HEK293T (cell line): ENCODE measurements at regions not wholly inside any gene's neighbourhood (a gene's known extent, or its start where the extent isn't known, plus 50 kb on each side); places are given as distances from the start of the nearest gene placed in this dataset.
"Not testable (repeated sequence)": the region's sequence is repeated elsewhere in the genome, so short reads cannot be mapped to it uniquely, and the experiment has no call there.

Experiments
- CTCF ChIA-PET: fragments of 350-600 bp; formaldehyde crosslinking; extraction: SDS; loops from one replicate; lab custom pipeline; 2021; ENCODE audit warnings: antibody characterized with exemption, inconsistent platforms; lab: Yijun Ruan, JAX
- POLR2A ChIA-PET: fragments of 350-600 bp; formaldehyde crosslinking; extraction: SDS; loops from one replicate; lab custom pipeline; 2020; ENCODE audit warnings: antibody characterized with exemption, inconsistent platforms; lab: Yijun Ruan, JAX
- DNase-seq: peaks from one replicate; pipeline ENCODE4 v3.0.0; 2012; ENCODE audit warnings: mixed read lengths; ENCODE audit errors: extremely low spot score
- ARNT ChIP-seq: fragments of 450-650 bp; IDR thresholded peaks from 2 replicates; pipeline ENCODE4 v1.6.1; 2017; ENCODE audit warnings: mild to moderate bottlenecking
- BHLHE40 ChIP-seq: fragments of 450-650 bp; IDR thresholded peaks from 2 replicates; pipeline ENCODE4 v1.6.1; 2016; ENCODE audit warnings: mild to moderate bottlenecking, moderate library complexity, borderline replicate concordance
- CTBP1 ChIP-seq: fragments of 450-650 bp; IDR thresholded peaks from 2 replicates; pipeline ENCODE4 v1.6.1; 2016; ENCODE audit warnings: borderline replicate concordance
- ELF4 ChIP-seq: fragments of 450-650 bp; IDR thresholded peaks from 2 replicates; pipeline ENCODE4 v1.6.1; 2017; ENCODE audit warnings: antibody characterized with exemption
- FOXA1 ChIP-seq: fragments of 450-650 bp; IDR thresholded peaks from 2 replicates; pipeline ENCODE4 v1.6.1; 2016; ENCODE audit warnings: mild to moderate bottlenecking
- FOXK2 ChIP-seq: fragments of 450-650 bp; IDR thresholded peaks from 2 replicates; pipeline ENCODE4 v1.6.1; 2016; ENCODE audit warnings: mild to moderate bottlenecking
- FOXM1 ChIP-seq: fragments of 450-650 bp; IDR thresholded peaks from 2 replicates; pipeline ENCODE4 v1.6.1; 2017; ENCODE audit warnings: mild to moderate bottlenecking, borderline replicate concordance
- HDGF ChIP-seq: fragments of 450-650 bp; IDR thresholded peaks from 2 replicates; pipeline ENCODE4 v1.6.1; 2017; ENCODE audit warnings: antibody characterized with exemption, borderline replicate concordance
- L3MBTL2 ChIP-seq: fragments of 450-650 bp; conservative IDR thresholded peaks from 2 replicates; pipeline ENCODE4 v1.6.1; 2016; ENCODE audit warnings: mild to moderate bottlenecking
- LEF1 ChIP-seq: fragments of 450-650 bp; IDR thresholded peaks from 2 replicates; pipeline ENCODE4 v1.6.1; 2017; ENCODE audit warnings: mild to moderate bottlenecking, borderline replicate concordance
- NFRKB ChIP-seq: fragments of 450-650 bp; IDR thresholded peaks from 2 replicates; pipeline ENCODE4 v1.6.1; 2016; ENCODE audit warnings: mild to moderate bottlenecking, moderate library complexity
- PKNOX1 ChIP-seq: fragments of 450-650 bp; IDR thresholded peaks from 2 replicates; pipeline ENCODE4 v1.6.1; 2016
- SP1 ChIP-seq: fragments of 450-650 bp; IDR thresholded peaks from 2 replicates; pipeline ENCODE4 v1.6.1; 2017
- SUZ12 ChIP-seq: fragments of 450-650 bp; IDR thresholded peaks from 2 replicates; pipeline ENCODE4 v1.6.1; 2016; ENCODE audit warnings: mild to moderate bottlenecking
- TARDBP ChIP-seq: fragments of 450-650 bp; IDR thresholded peaks from 2 replicates; pipeline ENCODE4 v1.6.1; 2016
- ZNF384 ChIP-seq: fragments of 450-650 bp; IDR thresholded peaks from 2 replicates; pipeline ENCODE4 v1.6.1; 2016

GRCh38 chr5:172541099-172541772 lies 86.9 kb upstream of the SH3PXD2B start:
- TF ChIP-seq CTBP1, result no peak
- no peak for TF ChIP-seq HDGF
- TF ChIP-seq LEF1, result no peak
- TF ChIP-seq SP1, result no peak
- DNase-seq, result no peak
- ChIA-PET POLR2A (no interaction called here), CTCF (no interaction called here)

GRCh38 chr5:172540099-172540870 lies 86.0 kb upstream of the SH3PXD2B start:
- POLR2A ChIA-PET, result no interaction called here
- CTCF ChIA-PET, result no interaction called here
- TF ChIP-seq PKNOX1, result peak; percentile 84
- no peak for TF ChIP-seq L3MBTL2
- no peak for DNase-seq

DNA sequence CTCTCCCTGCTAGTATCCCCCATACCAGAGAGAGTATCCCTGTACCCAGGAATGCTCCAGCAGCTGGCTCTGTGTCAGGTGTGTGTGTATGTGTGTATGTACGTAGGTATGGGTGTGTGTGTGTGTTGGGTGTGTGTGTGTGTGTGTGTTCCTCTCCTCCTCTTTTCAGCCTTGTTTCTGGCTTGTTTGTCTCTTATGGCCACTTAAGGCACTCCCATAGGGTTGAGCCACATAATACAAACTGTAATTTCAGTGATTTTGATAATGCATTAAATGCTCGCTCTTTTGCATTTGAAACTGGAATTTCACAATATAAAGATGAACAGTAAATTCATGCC lies 80.8 kb upstream of the SH3PXD2B start:
- DNase-seq, result no peak
- POLR2A ChIA-PET, result interaction anchor here (0.6 kb wide), 1 partner anchor 240 kb away, joined by 4 read pairs; no protein-coding TSS in a partner anchor
- TF ChIP-seq FOXK2, result no peak
- TF ChIP-seq SP1, result no peak
- TF ChIP-seq PKNOX1, result no peak
- TF ChIP-seq ZNF384, result no peak
- no peak for TF ChIP-seq HDGF
- no peak for TF ChIP-seq ELF4
- TF ChIP-seq SUZ12, result no peak
- no peak for TF ChIP-seq FOXA1
- TF ChIP-seq TARDBP, result no peak
- CTCF ChIA-PET, result no interaction called here

DNA sequence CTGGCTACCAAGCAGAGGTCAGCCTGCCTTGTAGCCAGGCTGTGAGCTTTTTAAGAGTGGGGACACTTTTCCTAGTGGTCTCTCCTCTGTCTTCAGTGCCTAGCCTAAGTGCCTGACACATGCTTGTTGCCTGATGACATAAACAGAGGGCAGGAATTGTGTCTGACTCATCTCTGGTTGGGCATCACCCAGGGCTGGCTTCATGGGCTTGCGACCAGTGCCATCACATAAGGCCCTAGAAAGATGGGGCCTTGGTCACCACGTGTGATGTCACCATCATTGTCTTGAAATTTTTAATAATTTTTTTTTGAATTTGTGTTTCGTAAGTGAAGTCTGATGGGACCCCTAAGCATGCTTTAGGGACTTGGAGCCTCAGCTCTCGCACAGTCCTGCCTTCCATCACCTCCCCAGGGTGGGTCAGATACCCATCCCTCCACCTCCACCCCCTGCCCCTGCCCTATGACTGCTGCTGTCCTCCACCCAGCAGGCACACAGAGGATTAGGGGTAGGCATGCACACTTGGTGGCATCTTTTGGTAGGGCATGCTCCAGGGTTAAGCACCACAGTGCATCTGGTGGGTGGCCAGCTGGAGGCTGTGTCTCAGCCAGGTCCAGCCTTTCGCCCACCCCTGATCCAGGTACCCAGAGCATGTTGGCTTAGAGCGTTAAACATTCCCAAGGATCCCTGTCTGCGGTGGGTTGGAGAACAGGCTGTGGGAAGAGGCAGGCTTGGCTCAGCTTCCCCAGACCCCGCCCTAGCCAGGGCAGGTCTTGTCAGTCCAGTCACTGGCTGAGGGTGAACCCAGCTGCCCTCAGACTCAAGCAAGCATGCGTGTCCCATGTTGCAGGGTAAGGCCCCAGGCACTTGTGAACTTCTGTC lies 80.1 kb upstream of the SH3PXD2B start:
- CTCF ChIA-PET, result no interaction called here
- POLR2A ChIA-PET, result interaction anchor here (0.6 kb wide), 1 partner anchor 239 kb away, joined by 4 read pairs; no protein-coding TSS in a partner anchor
- no peak for TF ChIP-seq ELF4
- no peak for TF ChIP-seq BHLHE40
- TF ChIP-seq ARNT, result no peak
- TF ChIP-seq HDGF, result no peak
- no peak for TF ChIP-seq CTBP1
- no peak for TF ChIP-seq FOXA1
- TF ChIP-seq FOXK2, result no peak
- TF ChIP-seq TARDBP, result no peak
- no peak for DNase-seq

DNA sequence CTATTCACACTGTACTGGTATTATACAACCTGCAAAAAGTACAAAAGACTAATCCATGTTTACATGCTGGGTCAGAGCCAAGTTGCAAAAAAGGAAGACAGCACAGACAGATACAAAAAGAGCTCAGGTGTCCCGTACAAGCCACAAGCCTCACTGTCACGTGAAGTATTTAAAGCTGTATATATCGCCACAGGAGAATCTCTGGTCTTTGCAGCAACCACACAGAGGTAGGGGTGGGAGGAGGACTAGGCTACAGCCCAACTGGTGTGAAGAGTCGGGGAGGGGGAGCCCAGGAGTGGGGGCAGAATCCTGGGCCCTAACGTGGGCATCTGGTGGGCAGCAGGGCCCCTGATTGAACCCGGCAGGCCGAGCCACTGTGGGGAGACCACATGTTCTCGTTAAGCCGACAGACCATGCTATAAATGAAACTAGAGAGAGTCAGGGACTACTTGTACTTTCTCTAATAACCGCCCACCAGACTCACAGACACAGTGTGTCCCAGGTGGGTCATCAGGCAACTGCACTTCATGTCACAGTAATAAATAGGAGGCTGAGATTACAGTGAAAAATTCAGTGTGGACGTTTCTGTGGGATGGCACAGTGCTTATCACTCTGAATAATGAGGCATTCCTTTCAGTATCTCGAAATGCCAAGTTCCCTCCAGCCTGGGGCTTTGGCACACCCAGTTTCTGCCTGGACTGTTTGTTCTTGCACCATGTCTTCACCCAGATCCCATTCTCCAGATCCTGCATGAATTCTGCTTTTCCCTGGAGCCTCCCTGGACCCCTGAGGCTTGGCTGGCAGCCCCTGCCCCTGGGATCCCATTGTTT lies 79.3 kb upstream of the SH3PXD2B start:
- DNase-seq, result no peak
- CTCF ChIA-PET, result interaction anchor here (0.9 kb wide), 1 partner anchor 17 kb away, joined by 4 read pairs; no protein-coding TSS in a partner anchor
- TF ChIP-seq SUZ12 (no peak), FOXK2 (no peak), CTBP1 (no peak), ELF4 (no peak), PKNOX1 (no peak), SP1 (no peak), FOXA1 (no peak), NFRKB (no peak), LEF1 (no peak), ARNT (no peak), TARDBP (no peak), FOXM1 (no peak)
- POLR2A ChIA-PET, result no interaction called here

- CTCF ChIA-PET, result interaction anchor here (0.9 kb wide), 1 partner anchor 17 kb away, joined by 4 read pairs; no protein-coding TSS in a partner anchor
- POLR2A ChIA-PET, result no interaction called here
- TF ChIP-seq PKNOX1, result no peak
- no peak for DNase-seq
These were observed 78.7 kb upstream of the SH3PXD2B start for GRCh38 chr5:172533058-172533398.

DNA sequence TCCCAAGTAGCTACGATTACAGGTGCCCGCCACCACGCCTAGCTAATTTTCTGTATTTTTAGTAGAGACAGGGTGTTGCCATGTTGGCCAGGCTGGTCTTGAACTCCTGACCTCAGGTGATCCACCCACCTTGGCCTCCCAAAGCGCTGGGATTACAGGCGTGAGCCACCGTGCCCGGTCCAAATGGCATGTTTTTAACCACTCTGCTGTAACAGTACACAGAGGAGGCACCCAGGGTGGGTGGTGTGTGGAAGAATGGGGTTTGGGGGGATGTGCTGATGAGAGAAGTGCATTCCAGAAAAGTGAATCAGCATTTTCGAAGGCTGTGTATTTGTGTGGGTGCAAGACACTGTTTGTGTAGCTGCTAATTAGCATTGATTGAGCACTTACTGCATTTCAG lies 78.1 kb upstream of the SH3PXD2B start:
- CTCF ChIA-PET, result interaction anchor here (0.9 kb wide), 1 partner anchor 18 kb away, joined by 4 read pairs; no protein-coding TSS in a partner anchor
- POLR2A ChIA-PET, DNase-seq: not testable (repeated sequence)
